Upper lobe of left lung (tissue), 4 donors: ENCODE measurements at regions not wholly inside any gene's neighbourhood (a gene's known extent, or its start where the extent isn't known, plus 50 kb on each side); places are given as distances from the start of the nearest gene placed in this dataset.

Source experiments
- EP300 ChIP-seq, 4 donors: sonication (generic); formaldehyde crosslinking; IDR thresholded peaks; one replicate each; pipeline ENCODE4 v1.5.1; 2017; ENCODE audit warnings: antibody characterized with exemption in 4 of 4, control low read depth in 2 of 4
- POLR2A ChIP-seq, 4 donors: fragments of 450-650 bp; IDR thresholded peaks; one replicate each; pipeline ENCODE4 v1.5.1; 2016 to 2017; ENCODE audit warnings: antibody characterized with exemption in 4 of 4, mild to moderate bottlenecking in 2 of 4
- POLR2AphosphoS5 ChIP-seq, 2 donors: sonication (generic); formaldehyde crosslinking; IDR thresholded peaks; one replicate each; pipeline ENCODE4 v1.5.1; 2017; ENCODE audit warnings: antibody characterized with exemption in 2 of 2
- TF ChIP-seq, protein P1 (sequence below), 6 experiments: fragments of 450-650 bp in 4 of 6; fragments of 200-600 bp in 2 of 6; sonication (generic) in 2 of 6; IDR thresholded peaks; one replicate each; pipeline ENCODE4 v1.5.1; 2016 to 2019; ENCODE audit warnings: antibody characterized with exemption in 6 of 6

DNA sequence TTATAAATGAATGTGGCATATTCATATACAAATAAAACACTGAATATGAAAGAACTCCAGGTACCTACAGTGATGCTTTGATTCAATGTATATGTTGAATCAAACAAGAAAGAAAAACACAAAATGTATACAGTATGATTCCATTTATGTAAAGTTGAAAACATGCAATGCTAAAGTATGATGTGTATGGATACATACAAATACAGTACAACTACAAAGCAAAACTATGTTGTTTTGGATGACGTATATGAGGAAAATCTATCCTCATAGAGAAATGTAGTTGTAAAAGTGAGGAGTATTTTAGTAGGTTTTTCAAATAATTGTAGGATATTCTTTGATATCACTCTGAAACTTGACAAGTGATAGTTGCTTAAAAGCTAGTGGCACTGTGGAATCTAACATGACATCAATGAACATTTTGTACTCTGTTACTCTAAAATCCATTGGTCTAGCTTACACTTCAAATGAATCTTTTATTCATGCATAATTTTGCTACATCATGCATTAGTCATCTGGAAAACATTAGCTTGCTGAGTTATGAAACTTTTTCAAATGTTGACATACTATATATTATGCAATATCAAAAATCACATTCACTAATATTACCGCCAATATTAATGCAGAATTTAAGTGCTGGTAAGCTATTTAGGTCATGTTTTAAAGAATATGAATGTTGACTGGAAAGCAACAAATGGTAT is 278.1 kb upstream of the CHRNA7 start:
- TF ChIP-seq EP300 (IDR thresholded peaks at IDR 0.05) (no peak), POLR2A (IDR thresholded peaks at IDR 0.05) (no peak), POLR2AphosphoS5 (IDR thresholded peaks at IDR 0.05) (no peak)
- TF ChIP-seq, protein P1, sequence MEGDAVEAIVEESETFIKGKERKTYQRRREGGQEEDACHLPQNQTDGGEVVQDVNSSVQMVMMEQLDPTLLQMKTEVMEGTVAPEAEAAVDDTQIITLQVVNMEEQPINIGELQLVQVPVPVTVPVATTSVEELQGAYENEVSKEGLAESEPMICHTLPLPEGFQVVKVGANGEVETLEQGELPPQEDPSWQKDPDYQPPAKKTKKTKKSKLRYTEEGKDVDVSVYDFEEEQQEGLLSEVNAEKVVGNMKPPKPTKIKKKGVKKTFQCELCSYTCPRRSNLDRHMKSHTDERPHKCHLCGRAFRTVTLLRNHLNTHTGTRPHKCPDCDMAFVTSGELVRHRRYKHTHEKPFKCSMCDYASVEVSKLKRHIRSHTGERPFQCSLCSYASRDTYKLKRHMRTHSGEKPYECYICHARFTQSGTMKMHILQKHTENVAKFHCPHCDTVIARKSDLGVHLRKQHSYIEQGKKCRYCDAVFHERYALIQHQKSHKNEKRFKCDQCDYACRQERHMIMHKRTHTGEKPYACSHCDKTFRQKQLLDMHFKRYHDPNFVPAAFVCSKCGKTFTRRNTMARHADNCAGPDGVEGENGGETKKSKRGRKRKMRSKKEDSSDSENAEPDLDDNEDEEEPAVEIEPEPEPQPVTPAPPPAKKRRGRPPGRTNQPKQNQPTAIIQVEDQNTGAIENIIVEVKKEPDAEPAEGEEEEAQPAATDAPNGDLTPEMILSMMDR (IDR thresholded peaks at IDR 0.05): no peak
